GM19452 (cell line): ENCODE measurements at regions not wholly inside any gene's neighbourhood (a gene's known extent, or its start where the extent isn't known, plus 50 kb on each side); places are given as distances from the start of the nearest gene placed in this dataset.
"Not testable (repeated sequence)": the region's sequence is repeated elsewhere in the genome, so short reads cannot be mapped to it uniquely, and the experiment has no call there.

Experiments
- ATAC-seq: cut with Tn5 transposase; IDR thresholded peaks from one replicate; pipeline ENCODE4 v1.9.1; 2021; ENCODE audit not compliant: unreplicated experiment

GRCh38 chr10:65053397-65053796 is 1532.2 kb downstream of the REEP3 start:
- not testable (repeated sequence) for ATAC-seq

DNA sequence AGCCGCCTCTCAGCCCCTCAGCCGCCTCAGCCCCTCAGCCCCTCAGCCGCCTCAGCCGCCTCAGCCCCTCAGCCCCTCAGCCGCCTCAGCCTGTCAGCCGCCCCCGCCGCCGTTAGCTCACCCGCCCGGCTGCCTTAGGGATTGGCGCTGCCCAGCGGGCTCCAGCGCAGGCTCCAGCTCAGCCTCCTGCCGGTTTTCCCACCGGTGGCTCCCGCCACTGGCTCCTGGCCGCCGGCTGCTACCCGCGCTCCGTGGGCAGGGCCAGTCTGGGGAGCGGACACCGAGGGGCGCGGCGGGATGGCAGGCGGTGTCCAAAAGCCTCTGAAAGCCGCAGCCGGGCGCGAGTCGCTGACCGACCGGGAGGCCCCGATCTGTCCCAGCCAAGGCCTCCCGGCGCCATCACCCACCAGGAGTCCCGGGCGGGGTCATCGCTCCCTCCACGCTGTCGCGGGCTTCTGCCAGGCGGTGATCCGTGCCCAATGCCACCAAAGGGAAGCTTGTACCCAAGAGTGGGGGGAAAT is 1532.7 kb downstream of the REEP3 start:
- not testable (repeated sequence) for ATAC-seq

DNA sequence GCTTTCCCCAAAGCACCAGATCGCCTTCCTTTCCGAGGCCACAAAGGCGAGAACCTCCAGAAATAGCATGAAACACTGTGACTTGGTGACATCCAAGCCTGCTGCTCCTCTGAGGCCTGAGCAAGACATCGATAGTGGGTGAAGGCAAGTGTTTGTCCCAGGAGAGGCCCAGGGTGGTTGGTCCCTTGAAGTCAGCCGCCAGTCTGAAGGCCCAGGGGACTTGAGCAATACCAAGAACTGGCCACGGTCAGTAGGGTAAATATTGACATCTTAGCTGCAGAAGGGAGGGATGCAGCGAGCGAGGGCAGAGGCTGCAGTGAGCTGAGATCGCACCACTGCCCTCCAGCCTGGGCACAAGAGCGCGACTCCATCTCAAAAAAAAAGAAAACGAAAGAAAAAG is 1533.5 kb downstream of the REEP3 start:
- not testable (repeated sequence) for ATAC-seq

DNA sequence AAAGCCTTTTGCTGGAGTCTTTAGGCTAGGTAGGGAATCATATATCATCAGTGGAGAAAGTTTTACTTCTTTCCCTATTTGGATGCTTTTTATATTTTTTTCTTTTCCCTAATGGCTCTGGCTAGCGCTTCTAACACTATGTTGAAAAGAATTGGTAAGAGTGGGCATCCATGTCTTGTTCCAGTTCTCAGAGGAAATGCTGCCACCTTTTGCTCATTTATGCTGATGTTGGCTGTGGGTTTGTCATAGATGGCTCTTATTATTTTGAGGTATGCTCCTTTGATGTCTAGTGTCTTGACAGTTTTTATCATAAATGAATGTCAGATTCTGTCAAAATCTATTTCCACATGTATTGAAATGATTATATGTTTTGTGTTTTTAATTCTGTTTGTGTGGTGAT is 1544.1 kb downstream of the REEP3 start:
- no peak for ATAC-seq

DNA sequence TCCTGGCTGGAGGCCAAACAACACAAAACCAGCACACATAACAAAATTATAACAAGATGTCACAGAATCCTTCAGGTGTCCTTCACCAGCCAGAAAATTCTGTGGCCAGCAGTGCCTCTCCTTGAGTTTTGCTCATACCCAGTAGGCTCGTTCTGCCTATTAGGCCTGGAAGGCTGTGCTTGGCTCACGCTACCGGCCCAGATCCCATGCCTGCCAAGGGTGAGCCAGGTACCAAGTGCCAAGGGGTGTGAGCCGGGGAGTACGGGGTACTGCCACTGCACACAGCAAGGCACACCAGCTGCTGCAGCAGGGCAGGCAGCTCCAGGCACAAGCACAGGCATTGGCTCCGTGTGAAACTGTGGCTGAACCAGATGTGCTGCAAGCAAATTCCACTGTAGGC is 1562.0 kb downstream of the REEP3 start:
- no peak for ATAC-seq

DNA sequence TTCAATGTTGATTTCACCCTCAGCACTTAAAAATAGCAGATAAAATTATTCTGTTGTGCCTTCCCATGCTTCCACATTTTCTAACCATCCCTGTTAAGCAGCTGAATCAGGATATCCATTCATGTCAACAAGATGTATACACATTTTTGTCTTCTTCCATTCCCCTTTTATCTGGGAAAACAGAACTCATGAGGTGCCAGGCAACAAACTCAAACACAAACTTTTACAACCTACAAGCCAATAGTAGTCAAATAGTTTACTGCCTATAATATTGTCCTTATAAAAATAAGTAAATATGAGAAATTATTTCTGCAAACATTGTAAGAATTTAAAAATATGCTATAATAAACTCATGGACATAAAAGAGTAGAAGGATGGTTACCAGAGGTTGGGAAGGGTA is 1569.8 kb downstream of the REEP3 start:
- ATAC-seq = no peak

DNA sequence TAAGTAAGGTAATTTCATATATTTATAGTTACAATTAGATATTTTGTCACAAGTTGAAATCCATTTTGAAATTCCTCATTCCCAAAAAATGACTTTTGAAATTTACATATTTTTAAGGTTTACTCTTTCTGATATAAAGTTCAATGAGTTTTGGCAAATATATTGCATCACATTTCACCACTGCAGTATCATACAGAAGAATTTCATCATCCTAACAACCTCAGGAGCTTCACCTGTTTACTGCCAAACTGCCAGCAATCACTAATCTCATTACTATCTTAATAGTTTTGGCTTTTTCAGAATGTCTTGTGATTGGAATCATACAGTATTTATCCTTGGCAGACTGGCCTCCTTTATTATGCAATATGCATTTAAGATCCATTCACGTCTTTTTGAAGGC is 1578.9 kb downstream of the REEP3 start:
- no peak for ATAC-seq

DNA sequence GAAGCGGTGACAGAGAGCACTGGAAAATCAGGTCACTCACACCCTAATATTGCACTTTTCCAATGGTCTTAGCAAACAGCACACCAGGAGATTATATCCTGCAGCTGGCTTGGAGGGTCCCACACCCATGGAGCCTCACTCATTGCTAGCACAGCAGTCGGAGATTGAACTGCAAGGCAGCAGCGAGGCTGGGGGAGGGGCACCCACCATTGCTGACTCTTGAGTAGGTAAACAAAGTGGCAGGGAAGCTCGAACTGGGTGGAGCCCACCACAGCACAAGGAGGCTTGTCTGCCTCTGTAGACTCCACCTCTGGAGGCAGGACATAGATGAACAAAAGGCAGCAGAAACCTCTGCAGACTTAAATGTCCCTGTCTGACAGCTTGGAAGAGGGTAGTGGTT is 1579.7 kb downstream of the REEP3 start:
- ATAC-seq = not testable (repeated sequence)

GRCh38 chr10:65110009-65110408 is 1588.8 kb downstream of the REEP3 start:
- ATAC-seq = no peak

DNA sequence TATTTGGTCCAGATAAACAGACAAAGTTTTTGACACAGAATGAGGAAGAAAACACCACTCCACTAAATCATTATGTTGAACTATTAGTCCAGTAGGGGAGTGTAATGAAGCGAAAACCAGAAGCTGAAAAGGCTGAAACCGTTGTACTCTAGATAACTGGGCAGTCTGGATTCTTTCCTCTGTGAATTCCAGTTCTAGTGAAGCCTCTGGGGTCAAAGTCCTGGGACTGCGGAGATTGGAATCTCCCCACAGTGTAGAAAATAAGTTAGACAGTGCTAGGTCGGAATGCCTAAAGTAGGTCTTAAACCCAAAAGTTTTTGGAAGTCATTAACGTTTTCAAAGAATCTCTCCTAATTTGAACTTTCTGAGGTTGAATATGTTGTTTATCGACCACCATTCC is 1589.9 kb downstream of the REEP3 start:
- ATAC-seq = not testable (repeated sequence)

DNA sequence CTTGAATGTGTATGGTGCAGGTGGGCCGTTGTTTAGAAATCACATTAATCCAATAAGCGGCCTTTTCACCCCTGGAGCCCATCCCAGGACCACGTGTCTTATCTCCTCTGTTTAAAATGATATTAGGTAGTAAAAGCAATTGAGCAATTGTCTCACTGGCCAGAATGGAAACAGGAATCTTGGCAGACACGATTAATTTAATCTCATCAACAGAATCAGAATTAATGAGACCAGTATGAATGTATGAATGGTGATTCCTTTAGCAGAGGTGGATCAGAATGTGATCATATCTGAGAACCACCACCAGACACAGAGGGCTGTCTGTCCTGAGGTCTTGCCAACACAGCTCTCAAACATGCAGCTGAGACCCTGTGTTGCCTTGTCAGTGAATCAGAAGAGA is 1591.4 kb downstream of the REEP3 start:
- no peak for ATAC-seq

GRCh38 chr10:65123120-65123519 is 1601.9 kb downstream of the REEP3 start:
- no peak for ATAC-seq

- ATAC-seq = no peak
These were observed 1604.0 kb downstream of the REEP3 start for GRCh38 chr10:65125212-65125611.

GRCh38 chr10:65126288-65126687 is 1605.1 kb downstream of the REEP3 start:
- ATAC-seq = no peak

GRCh38 chr10:65128277-65128676 is 1607.1 kb downstream of the REEP3 start:
- ATAC-seq = no peak

DNA sequence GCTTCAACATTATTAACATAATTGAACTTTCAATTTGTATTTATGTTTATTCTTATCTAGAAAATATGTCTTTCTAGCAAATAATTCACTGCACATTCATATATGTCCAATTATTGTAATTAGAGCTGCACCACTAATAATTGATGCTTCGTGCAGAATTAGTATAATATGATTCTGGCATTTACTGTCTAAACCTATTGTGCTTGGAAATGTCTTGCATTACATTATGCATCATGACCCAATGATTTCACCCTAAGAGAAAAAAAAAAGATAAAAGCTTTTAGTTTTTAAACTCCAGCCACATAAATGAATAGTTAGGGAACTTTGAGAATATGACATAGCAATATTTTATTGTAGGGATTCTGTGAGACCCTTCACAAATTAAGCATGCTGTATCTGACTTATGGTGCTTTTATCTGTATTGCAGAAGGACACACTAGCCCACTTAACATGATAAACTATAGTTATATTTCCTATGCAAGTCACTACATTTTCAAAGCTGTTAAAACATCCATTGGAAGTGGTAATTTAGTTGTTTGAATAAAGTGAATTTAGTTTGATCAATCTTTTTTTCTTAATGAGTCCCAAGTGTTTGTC is 1609.1 kb downstream of the REEP3 start:
- ATAC-seq = no peak

- no peak for ATAC-seq
These were observed 1612.5 kb downstream of the REEP3 start for GRCh38 chr10:65133652-65134051.

DNA sequence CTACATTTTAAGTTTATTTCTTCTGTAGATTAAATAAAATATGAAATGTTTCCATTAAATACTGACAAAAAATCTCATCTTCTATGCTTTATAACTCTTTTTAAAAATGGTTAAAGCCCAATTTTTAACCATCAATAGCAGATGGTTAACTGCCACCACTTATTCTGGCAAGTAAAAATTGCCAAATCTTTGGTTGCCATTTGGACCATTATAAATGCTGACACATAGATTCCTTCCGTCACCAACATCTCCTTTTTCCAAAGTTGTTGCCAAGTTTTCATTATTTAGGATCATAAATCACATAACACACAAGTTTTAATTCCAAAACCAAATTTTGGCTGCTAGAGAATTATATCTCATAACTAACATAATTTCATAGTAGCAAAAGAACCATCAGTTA is 1614.3 kb downstream of the REEP3 start:
- ATAC-seq = no peak

- no peak for ATAC-seq
These were observed 1621.6 kb downstream of the REEP3 start for GRCh38 chr10:65142641-65143435.

DNA sequence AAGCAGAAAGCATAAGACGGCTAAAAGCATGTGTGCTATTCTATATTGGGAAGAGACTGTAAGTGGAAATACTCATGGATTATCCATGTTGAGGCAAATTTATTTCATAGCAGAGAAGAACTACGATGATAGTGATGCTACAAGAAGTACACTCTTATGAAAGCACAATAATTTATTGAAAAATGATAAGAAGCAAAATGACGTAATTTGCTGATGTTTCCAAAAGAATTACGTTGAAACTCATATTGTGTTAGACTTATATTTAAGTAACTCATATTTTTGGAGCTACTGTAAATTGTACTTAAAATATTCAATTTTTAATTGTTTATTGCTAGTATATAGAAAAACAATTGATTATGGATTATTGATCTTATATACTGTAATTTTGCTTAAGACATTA is 1622.5 kb downstream of the REEP3 start:
- no peak for ATAC-seq

- ATAC-seq = no peak
These were observed 1628.7 kb downstream of the REEP3 start for GRCh38 chr10:65149878-65150277.

GRCh38 chr10:65166272-65166671 is 1645.1 kb downstream of the REEP3 start:
- no peak for ATAC-seq
